Naive thymus-derived CD4-positive, alpha-beta T cell (primary cell): ENCODE measurements at regions not wholly inside any gene's neighbourhood (a gene's known extent, or its start where the extent isn't known, plus 50 kb on each side); places are given as distances from the start of the nearest gene placed in this dataset.
"Not testable (repeated sequence)": the region's sequence is repeated elsewhere in the genome, so short reads cannot be mapped to it uniquely, and the experiment has no call there.

Source experiments
- ATAC-seq: fragments of 150-1000 bp; cut with Tn5 transposase; 2 replicates; pipeline ENCODE4 v1.10.0; 2021; ENCODE audit warnings: mild to moderate bottlenecking, moderate library complexity
- CTCF ChIA-PET: fragments of 350-600 bp; sonication (Branson Sonifier 250); formaldehyde crosslinking; loops from one replicate; lab custom pipeline; 2021; ENCODE audit warnings: antibody characterized with exemption; lab: Charles Lee
- POLR2A ChIA-PET: fragments of 350-600 bp; sonication (Branson Sonifier 250); formaldehyde crosslinking; loops from one replicate; lab custom pipeline; 2021; ENCODE audit warnings: antibody characterized with exemption, inconsistent platforms; lab: Charles Lee
- DNase-seq, 9 donors: peaks; one replicate each; pipeline versions ENCODE4 v3.0.0 to v3.0.0-alpha.2; 2020 to 2022; ENCODE audit warnings: mixed read lengths in 1 of 9
- H3K27ac ChIP-seq: one replicate; pipeline ENCODE4 v1.7.0; 2013; ENCODE audit warnings: mild to moderate bottlenecking, low read depth, low read length, moderate library complexity
- H3K27me3 ChIP-seq, 2 donors: one replicate each; pipeline ENCODE4 v1.7.0; 2013; ENCODE audit warnings: low read length in 2 of 2, mild to moderate bottlenecking in 2 of 2, moderate library complexity in 2 of 2; ENCODE audit not compliant: control insufficient read depth in 2 of 2, insufficient read depth in 2 of 2
- H3K36me3 ChIP-seq, 3 experiments: 1 replicate in 2 of 3; 2 replicates in 1 of 3; pipeline ENCODE4 v1.7.0; 2013; ENCODE audit warnings: low read length in 3 of 3, mild to moderate bottlenecking in 3 of 3, moderate library complexity in 1 of 3; ENCODE audit not compliant: insufficient read depth in 3 of 3, control insufficient read depth in 2 of 3
- H3K4me1 ChIP-seq, 2 donors: one replicate each; pipeline ENCODE4 v1.7.0; 2013; ENCODE audit warnings: low read length in 2 of 2, mild to moderate bottlenecking in 2 of 2, moderate library complexity in 1 of 2; ENCODE audit not compliant: control insufficient read depth in 2 of 2, insufficient read depth in 2 of 2
- H3K4me3 ChIP-seq: 2 replicates; pipeline ENCODE4 v1.7.0; 2013; ENCODE audit warnings: mild to moderate bottlenecking, low read length
- H3K9me3 ChIP-seq, 3 experiments: 1 replicate in 2 of 3; 2 replicates in 1 of 3; pipeline ENCODE4 v1.7.0; 2013; ENCODE audit warnings: low read length in 3 of 3; ENCODE audit not compliant: control insufficient read depth in 2 of 3
- H3K27ac Mint-ChIP-seq, 9 donors: one replicate each; pipeline ENCODE4 v1.8.0; 2020 to 2022; ENCODE audit warnings: mixed read lengths in 9 of 9, mild to moderate bottlenecking in 8 of 9, moderate library complexity in 5 of 9, inconsistent platforms in 2 of 9
- H3K27me3 Mint-ChIP-seq, 5 donors: one replicate each; pipeline ENCODE4 v1.8.0; 2021 to 2022; ENCODE audit warnings: mixed read lengths in 5 of 5, mild to moderate bottlenecking in 1 of 5
- H3K36me3 Mint-ChIP-seq, 5 donors: one replicate each; pipeline ENCODE4 v1.8.0; 2020 to 2022; ENCODE audit warnings: mixed read lengths in 5 of 5, mild to moderate bottlenecking in 3 of 5, inconsistent platforms in 1 of 5
- H3K4me1 Mint-ChIP-seq, 7 donors: one replicate each; pipeline ENCODE4 v1.8.0; 2020 to 2022; ENCODE audit warnings: mixed read lengths in 7 of 7, mild to moderate bottlenecking in 3 of 7, inconsistent platforms in 1 of 7
- H3K4me3 Mint-ChIP-seq, 10 donors: one replicate each; pipeline ENCODE4 v1.8.0; 2020 to 2022; ENCODE audit warnings: mild to moderate bottlenecking in 10 of 10, mixed read lengths in 10 of 10, moderate library complexity in 6 of 10, inconsistent platforms in 2 of 10
- H3K9me3 Mint-ChIP-seq, 11 donors: one replicate each; pipeline ENCODE4 v1.8.0; 2020 to 2022; ENCODE audit warnings: mixed read lengths in 11 of 11, mild to moderate bottlenecking in 4 of 11, inconsistent platforms in 1 of 11, moderate library complexity in 1 of 11
- intact Hi-C, 2 donors: fragments of 100-400 bp; cut with micrococcal nuclease; formaldehyde crosslinking; loops; one replicate each; pipeline ENCODE4 v1.15.1; 2023

- H3K27ac ChIP-seq, H3K36me3 ChIP-seq, H3K9me3 Mint-ChIP-seq, POLR2A ChIA-PET, H3K27me3 ChIP-seq, H3K9me3 ChIP-seq, H3K27ac Mint-ChIP-seq, H3K4me3 ChIP-seq, H3K4me1 ChIP-seq, intact Hi-C loops, DNase-seq, ATAC-seq, H3K4me1 Mint-ChIP-seq, H3K36me3 Mint-ChIP-seq, H3K4me3 Mint-ChIP-seq: not testable (repeated sequence)
- H3K27me3 Mint-ChIP-seq = peaks cover 8 to 31% (median 15%) of the 10 kb centered on the region in 5 donors
- CTCF ChIA-PET = interaction anchor here (0.8 kb wide), 1 partner anchor 25 kb away, joined by 3 read pairs; no protein-coding TSS in a partner anchor
Measured at GRCh38 chr17:21488043-21488442, 111.9 kb downstream of the KCNJ12 start.

GRCh38 chr17:21493993-21494392 lies 117.8 kb downstream of the KCNJ12 start:
- ATAC-seq = no peak
- H3K27ac ChIP-seq = no peak overlapping the region
- intact Hi-C loops = no loop called here
- POLR2A ChIA-PET = no interaction called here
- no peak overlapping the region for H3K27ac Mint-ChIP-seq
- no peaks in the 10 kb centered on the region for H3K4me1 Mint-ChIP-seq
- H3K27me3 Mint-ChIP-seq = peaks cover 0 to 21% (median 0%) of the 10 kb centered on the region in 5 donors
- H3K9me3 Mint-ChIP-seq = no peaks in the 10 kb centered on the region
- CTCF ChIA-PET = no interaction called here
- no peak overlapping the region for H3K4me3 ChIP-seq
- H3K9me3 ChIP-seq = no peaks in the 10 kb centered on the region
- no peaks in the 10 kb centered on the region for H3K36me3 ChIP-seq
- no peak overlapping the region for H3K4me3 Mint-ChIP-seq
- H3K27me3 ChIP-seq = no peaks in the 10 kb centered on the region
- H3K36me3 Mint-ChIP-seq = no peaks in the 10 kb centered on the region
- no peaks in the 10 kb centered on the region for H3K4me1 ChIP-seq
- no peak for DNase-seq

- DNase-seq (no peak), ATAC-seq (no peak)
- no peak overlapping the region for H3K27ac Mint-ChIP-seq
- Histone ChIP-seq H3K27ac (no peak overlapping the region), H3K4me1 (no peaks in the 10 kb centered on the region), H3K27me3 (no peaks in the 10 kb centered on the region), H3K9me3 (no peaks in the 10 kb centered on the region), H3K4me3 (no peak overlapping the region), H3K36me3 (no peaks in the 10 kb centered on the region)
- intact Hi-C loops = no loop called here
- no peaks in the 10 kb centered on the region for H3K4me1 Mint-ChIP-seq
- POLR2A ChIA-PET = no interaction called here
- CTCF ChIA-PET = no interaction called here
- no peaks in the 10 kb centered on the region for H3K36me3 Mint-ChIP-seq
- no peak overlapping the region for H3K4me3 Mint-ChIP-seq
- H3K27me3 Mint-ChIP-seq = peaks cover 0 to 29% (median 0%) of the 10 kb centered on the region in 5 donors
- no peaks in the 10 kb centered on the region for H3K9me3 Mint-ChIP-seq
Measured at GRCh38 chr17:21495281-21495680, 119.1 kb downstream of the KCNJ12 start.

- no peaks in the 10 kb centered on the region for H3K27me3 ChIP-seq
- no peaks in the 10 kb centered on the region for H3K36me3 ChIP-seq
- ATAC-seq (no peak), DNase-seq (no peak)
- no peaks in the 10 kb centered on the region for H3K36me3 Mint-ChIP-seq
- no peak overlapping the region for H3K27ac Mint-ChIP-seq
- H3K9me3 ChIP-seq = no peaks in the 10 kb centered on the region
- no peaks in the 10 kb centered on the region for H3K4me1 Mint-ChIP-seq
- H3K4me1 ChIP-seq = no peaks in the 10 kb centered on the region
- H3K4me3 Mint-ChIP-seq = no peak overlapping the region
- no peak overlapping the region for H3K27ac ChIP-seq
- intact Hi-C loops = no loop called here
- H3K27me3 Mint-ChIP-seq = peaks cover 0 to 18% (median 3%) of the 10 kb centered on the region in 5 donors
- H3K9me3 Mint-ChIP-seq = no peaks in the 10 kb centered on the region
- H3K4me3 ChIP-seq = no peak overlapping the region
- POLR2A ChIA-PET = interaction anchor here (0.6 kb wide), 1 partner anchor 251 kb away, joined by 5 read pairs; no protein-coding TSS in a partner anchor
- CTCF ChIA-PET = interaction anchor here (1.0 kb wide), 1 partner anchor 12 kb away, joined by 4 read pairs; no protein-coding TSS in a partner anchor
Measured at GRCh38 chr17:21500064-21500463, 123.9 kb downstream of the KCNJ12 start.

- H3K27me3 ChIP-seq, H3K9me3 ChIP-seq, H3K4me1 ChIP-seq, ATAC-seq, H3K36me3 Mint-ChIP-seq, H3K9me3 Mint-ChIP-seq, POLR2A ChIA-PET, intact Hi-C loops, H3K27ac ChIP-seq, H3K4me1 Mint-ChIP-seq, CTCF ChIA-PET, H3K4me3 Mint-ChIP-seq, H3K27ac Mint-ChIP-seq, DNase-seq, H3K36me3 ChIP-seq, H3K4me3 ChIP-seq: not testable (repeated sequence)
- peaks cover 2 to 18% (median 5%) of the 10 kb centered on the region in 5 donors for H3K27me3 Mint-ChIP-seq
Measured at GRCh38 chr17:21501927-21502700, 126.0 kb downstream of the KCNJ12 start.

- H3K9me3 Mint-ChIP-seq = peaks cover 0 to 3% (median 0%) of the 10 kb centered on the region in 11 donors
- Histone ChIP-seq H3K27ac (no peak overlapping the region), H3K9me3 (no peaks in the 10 kb centered on the region), H3K4me3 (no peak overlapping the region), H3K4me1 (peaks cover 0 to 2% of the 10 kb centered on the region in 2 donors), H3K27me3 (peaks cover 4% of the 10 kb centered on the region in 2 donors), H3K36me3 (no peaks in the 10 kb centered on the region)
- DNase-seq (no peak), ATAC-seq (no peak)
- POLR2A ChIA-PET = no interaction called here
- no peak overlapping the region for H3K4me3 Mint-ChIP-seq
- H3K27ac Mint-ChIP-seq = no peak overlapping the region
- H3K27me3 Mint-ChIP-seq = peaks cover 15 to 31% (median 24%) of the 10 kb centered on the region in 5 donors
- CTCF ChIA-PET = no interaction called here
- intact Hi-C loops = no loop called here
- peaks cover 0 to 11% (median 5%) of the 10 kb centered on the region in 7 donors for H3K4me1 Mint-ChIP-seq
- H3K36me3 Mint-ChIP-seq = no peaks in the 10 kb centered on the region
Measured at GRCh38 chr17:21505819-21506815, 130.0 kb downstream of the KCNJ12 start.
